22Rv1 (cell line): ENCODE measurements at regions not wholly inside any gene's neighbourhood (a gene's known extent, or its start where the extent isn't known, plus 50 kb on each side); places are given as distances from the start of the nearest gene placed in this dataset.

ENCODE experiments used
- H3K27ac ChIP-seq: fragments of 450-650 bp; 2 replicates; pipeline ENCODE4 v1.5.1; 2017
- ZFX ChIP-seq: fragments of 450-650 bp; IDR thresholded peaks from 2 replicates; pipeline ENCODE4 v1.6.1; 2017; ENCODE audit warnings: antibody characterized with exemption, borderline replicate concordance
- TF ChIP-seq, protein P1 (sequence below): fragments of 450-650 bp; IDR thresholded peaks from 2 replicates; pipeline ENCODE4 v1.5.1; 2017; ENCODE audit warnings: mild to moderate bottlenecking

DNA sequence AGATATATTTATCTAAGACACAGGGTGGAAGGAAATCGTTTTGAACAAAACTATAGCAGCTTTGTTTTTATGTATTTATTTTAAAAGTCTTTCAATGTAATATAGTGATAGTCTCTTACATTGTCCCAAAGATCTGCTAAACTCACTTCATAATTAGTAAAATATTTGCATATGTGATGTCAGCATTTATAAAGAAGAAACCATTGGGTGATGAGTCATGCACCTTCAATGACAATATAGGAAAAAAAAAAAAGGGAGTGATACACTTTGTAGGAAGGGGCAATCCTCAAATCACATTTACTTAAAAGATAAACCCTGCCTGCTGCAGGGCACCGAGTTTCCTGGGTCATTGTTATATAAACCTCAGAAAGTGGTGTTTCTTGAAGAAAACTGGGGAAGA is 112.4 kb upstream of the SEMA3C start:
- TF ChIP-seq, protein P1, sequence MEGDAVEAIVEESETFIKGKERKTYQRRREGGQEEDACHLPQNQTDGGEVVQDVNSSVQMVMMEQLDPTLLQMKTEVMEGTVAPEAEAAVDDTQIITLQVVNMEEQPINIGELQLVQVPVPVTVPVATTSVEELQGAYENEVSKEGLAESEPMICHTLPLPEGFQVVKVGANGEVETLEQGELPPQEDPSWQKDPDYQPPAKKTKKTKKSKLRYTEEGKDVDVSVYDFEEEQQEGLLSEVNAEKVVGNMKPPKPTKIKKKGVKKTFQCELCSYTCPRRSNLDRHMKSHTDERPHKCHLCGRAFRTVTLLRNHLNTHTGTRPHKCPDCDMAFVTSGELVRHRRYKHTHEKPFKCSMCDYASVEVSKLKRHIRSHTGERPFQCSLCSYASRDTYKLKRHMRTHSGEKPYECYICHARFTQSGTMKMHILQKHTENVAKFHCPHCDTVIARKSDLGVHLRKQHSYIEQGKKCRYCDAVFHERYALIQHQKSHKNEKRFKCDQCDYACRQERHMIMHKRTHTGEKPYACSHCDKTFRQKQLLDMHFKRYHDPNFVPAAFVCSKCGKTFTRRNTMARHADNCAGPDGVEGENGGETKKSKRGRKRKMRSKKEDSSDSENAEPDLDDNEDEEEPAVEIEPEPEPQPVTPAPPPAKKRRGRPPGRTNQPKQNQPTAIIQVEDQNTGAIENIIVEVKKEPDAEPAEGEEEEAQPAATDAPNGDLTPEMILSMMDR, result no peak
- TF ChIP-seq ZFX, result no peak
- no peak overlapping the region for H3K27ac ChIP-seq

DNA sequence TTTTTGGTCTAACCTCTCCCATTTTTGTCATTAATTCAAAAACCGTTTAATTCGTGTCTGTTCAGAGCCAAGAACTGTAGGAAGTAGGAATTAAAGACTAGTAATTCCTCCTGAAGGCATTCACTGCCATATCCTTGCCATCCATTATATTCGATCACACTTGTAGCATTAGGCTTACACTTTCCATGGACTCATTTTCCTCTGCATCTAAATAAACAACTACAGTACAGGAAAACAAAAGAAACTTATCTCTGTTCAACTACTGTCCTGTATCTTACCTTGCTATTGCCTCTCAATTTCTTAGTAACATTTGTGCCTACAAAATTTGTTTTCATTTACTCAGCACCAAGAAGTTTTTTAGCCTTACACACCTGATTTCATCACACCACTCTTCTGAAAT is 111.6 kb upstream of the SEMA3C start:
- TF ChIP-seq, protein P1, result no peak
- TF ChIP-seq ZFX, result no peak
- no peak overlapping the region for H3K27ac ChIP-seq

DNA sequence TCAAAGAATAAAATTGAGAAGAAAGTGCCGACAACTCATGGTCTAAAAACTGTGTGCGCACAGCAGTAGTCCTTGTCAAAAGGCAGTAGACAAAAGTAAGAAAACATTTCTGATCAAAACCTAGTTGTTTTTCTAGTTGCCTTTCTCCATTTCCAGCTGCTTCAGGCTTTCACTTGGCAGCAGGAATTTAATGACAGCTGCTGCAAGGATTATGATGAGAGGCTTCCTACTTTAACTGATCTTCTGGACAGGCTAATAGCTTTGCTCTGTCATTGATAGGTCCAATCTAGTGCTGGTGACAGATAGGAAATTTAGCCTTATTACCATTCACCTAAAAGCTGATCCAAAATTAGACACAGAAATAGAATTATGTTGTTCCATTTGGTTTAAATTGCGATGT is 110.7 kb upstream of the SEMA3C start:
- H3K27ac ChIP-seq, result no peak overlapping the region
- no peak for TF ChIP-seq ZFX
- TF ChIP-seq, protein P1, result no peak

DNA sequence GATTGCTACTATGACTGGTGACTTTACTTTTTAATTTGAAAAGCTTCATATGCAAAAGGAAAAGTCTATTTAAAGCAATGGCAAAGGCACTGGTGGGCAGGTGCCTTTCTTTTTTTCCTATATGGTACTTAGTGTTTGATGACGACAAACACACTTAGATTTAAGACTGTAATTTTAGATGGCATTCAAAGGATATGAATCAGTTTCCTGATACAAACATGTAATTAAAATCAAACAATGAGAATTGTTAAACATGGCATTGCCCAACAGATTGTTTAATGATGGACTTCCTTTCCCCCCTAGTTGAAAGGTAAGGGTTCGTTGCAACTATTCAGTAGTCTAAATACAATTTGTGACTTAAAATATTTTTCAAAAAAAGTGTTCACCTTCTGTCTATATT is 106.5 kb upstream of the SEMA3C start:
- no peak for TF ChIP-seq ZFX
- TF ChIP-seq, protein P1, result no peak
- no peak overlapping the region for H3K27ac ChIP-seq

DNA sequence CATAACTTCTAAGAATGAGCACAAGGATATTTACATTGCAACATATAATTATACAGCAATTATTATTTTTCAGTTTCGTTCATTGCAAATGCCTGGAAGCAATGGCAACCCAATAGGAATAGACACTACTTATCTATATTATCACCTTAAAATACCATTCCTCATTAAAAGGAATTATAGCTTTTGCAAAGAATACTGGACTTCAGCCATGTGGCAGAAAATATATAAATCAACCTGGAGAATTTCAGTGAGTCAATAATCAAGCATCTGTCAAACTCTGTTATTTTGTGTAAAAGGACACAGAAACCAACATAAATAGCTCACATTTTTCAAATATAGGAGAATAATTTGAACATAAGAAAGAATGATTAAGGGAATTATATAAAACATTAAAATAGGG is 96.1 kb upstream of the SEMA3C start:
- TF ChIP-seq ZFX, result no peak
- TF ChIP-seq, protein P1, result no peak
- no peak overlapping the region for H3K27ac ChIP-seq

DNA sequence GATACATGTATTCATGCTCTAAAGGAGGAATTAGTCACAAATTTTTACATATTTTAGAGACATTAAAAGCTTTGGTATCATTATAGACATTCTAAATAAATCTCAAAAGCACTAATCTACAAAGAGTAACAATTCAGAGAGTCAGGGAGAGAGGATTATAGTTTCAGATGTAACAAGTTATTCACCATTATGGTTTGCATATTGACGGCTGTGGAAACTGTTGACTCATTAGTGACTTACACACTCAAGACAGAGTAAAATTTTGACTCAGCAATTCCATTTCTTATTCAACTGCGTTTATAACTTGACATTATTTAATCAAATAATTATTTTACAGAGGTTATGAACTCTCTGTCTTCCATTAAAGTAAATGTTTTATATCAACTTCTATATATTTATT is 95.4 kb upstream of the SEMA3C start:
- TF ChIP-seq, protein P1, result no peak
- TF ChIP-seq ZFX, result no peak

DNA sequence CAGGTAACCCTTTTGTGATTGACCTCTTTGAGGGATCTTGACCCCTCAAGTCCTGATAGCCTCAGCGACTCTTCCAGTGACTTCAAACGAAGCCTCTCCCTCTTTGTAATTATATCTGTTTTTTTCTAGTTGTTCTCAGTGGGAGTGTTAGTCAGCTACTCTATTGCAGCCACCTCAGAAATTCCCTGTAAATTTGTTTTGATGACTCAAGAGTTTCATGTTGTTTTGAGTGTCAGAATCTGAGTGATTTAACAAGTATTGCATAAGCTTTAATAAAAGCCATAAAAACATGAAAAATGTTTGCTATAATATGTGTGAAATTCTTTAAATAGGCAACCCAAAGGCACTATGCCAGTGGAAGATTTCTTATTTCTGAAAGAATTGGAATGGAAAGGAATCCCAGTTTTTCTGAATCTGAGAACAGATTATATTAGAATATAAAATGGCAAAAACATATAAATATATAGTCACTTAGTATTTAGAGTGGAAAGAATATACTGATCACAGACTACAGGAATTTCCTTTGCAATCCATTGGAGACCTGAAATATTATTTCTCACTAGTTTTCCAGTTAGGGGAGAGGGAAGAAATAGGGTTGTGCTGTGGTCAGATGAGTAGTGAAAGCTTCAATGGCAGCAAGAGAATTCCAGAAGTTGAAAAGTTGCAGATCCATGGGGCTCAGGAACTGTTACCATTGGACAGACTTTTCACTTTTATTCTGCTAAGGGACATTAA is 94.4 kb upstream of the SEMA3C start:
- TF ChIP-seq ZFX, result no peak
- TF ChIP-seq, protein P1, result no peak
- no peak overlapping the region for H3K27ac ChIP-seq

More for the DNA sequence above, 95.4 kb upstream of the SEMA3C start:
- H3K27ac ChIP-seq, result no peak overlapping the region
